Kidney epithelial cell (primary cell): ENCODE measurements at regions not wholly inside any gene's neighbourhood (a gene's known extent, or its start where the extent isn't known, plus 50 kb on each side); places are given as distances from the start of the nearest gene placed in this dataset.

Experiments used
- DNase-seq: peaks from one replicate; pipeline ENCODE4 v3.0.0-alpha.2; 2010; ENCODE audit warnings: low read depth
- H3K27me3 ChIP-seq: 2 replicates; pipeline ENCODE4 v1.6.0; 2011; ENCODE audit warnings: low read length; ENCODE audit not compliant: control insufficient read depth, insufficient read depth
- H3K36me3 ChIP-seq: 2 replicates; pipeline ENCODE4 v1.5.1; 2011; ENCODE audit warnings: low read length; ENCODE audit not compliant: control insufficient read depth, insufficient read depth
- H3K4me3 ChIP-seq: 2 replicates; pipeline ENCODE4 v1.5.1; 2011; ENCODE audit warnings: low read depth, mild to moderate bottlenecking, control low read depth, low read length
- TF ChIP-seq, protein P1 (sequence below): IDR thresholded peaks from 2 replicates; pipeline ENCODE4 v1.5.1; 2011; ENCODE audit warnings: mild to moderate bottlenecking, moderate library complexity, low read length, control low read depth, inconsistent platforms; ENCODE audit not compliant: insufficient read depth, poor library complexity, severe bottlenecking

DNA sequence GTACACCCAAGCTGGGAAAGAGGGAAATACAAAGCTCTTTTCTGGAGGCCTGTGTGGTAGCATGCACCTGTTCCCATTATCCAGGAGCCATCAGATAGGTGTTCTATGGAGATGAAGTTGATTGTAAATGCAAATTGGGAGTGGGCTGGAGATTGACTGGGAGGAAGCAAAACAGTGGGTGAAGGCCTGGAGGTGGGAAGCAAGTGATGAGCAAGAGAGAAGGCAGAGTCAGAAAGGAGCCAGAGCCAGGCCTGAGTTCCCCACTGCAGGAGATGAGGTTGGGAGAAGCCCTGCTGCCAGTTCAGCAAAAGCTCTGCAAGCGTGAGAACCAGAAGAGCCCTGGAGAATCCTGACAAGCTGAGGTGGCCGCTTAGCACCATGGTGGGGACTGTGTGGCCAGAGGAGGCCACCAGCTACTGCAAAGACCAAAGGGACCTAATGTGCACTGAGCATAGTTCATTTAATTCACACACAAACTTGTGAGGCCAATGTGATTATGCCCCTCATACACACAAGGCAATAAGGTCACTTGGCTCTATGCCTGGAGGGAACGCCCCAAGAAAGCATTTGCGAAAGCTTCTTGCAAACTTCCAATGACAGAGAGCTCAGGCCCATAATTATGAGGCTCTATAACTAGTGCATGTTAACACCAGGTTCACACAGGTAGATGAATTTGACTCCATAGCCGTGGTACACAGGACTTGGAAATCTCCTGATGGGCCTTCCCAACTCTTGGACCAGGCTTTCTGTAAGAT is 73.0 kb upstream of the GRIK3 start:
- TF ChIP-seq, protein P1, sequence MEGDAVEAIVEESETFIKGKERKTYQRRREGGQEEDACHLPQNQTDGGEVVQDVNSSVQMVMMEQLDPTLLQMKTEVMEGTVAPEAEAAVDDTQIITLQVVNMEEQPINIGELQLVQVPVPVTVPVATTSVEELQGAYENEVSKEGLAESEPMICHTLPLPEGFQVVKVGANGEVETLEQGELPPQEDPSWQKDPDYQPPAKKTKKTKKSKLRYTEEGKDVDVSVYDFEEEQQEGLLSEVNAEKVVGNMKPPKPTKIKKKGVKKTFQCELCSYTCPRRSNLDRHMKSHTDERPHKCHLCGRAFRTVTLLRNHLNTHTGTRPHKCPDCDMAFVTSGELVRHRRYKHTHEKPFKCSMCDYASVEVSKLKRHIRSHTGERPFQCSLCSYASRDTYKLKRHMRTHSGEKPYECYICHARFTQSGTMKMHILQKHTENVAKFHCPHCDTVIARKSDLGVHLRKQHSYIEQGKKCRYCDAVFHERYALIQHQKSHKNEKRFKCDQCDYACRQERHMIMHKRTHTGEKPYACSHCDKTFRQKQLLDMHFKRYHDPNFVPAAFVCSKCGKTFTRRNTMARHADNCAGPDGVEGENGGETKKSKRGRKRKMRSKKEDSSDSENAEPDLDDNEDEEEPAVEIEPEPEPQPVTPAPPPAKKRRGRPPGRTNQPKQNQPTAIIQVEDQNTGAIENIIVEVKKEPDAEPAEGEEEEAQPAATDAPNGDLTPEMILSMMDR: no peak
- Histone ChIP-seq H3K4me3 (no peak overlapping the region), H3K36me3 (no peaks in the 10 kb centered on the region), H3K27me3 (no peaks in the 10 kb centered on the region)
- no peak for DNase-seq

DNA sequence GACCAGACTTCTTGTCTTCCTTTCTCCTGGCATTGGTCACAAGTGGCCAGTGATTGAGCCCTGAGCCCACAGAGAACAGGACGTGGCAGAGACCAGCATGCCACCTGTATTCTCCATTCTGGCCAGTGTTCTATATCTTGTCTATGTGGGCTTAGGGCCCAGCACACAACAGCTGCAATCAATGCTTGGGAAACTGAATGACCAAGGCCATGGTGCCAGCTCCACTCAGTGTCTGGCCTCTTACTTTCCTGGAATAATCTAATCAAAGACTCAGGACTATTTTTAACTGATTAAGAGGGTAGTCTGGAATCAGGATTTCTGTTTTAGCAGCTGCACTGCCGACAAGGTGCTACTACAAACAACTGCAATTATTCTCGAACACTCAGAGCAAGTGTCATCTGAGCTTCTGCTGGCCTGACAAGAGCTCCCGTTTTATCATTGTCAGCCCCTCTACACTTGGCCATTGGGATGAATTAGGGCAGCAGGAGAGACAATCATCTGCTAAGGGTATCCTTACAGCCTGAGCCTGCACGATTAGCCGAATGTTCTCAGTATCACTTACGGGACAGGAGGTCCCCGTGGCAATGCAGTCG is 74.4 kb upstream of the GRIK3 start:
- TF ChIP-seq, protein P1: no peak
- H3K4me3 ChIP-seq: no peak overlapping the region
- no peaks in the 10 kb centered on the region for H3K27me3 ChIP-seq
- no peaks in the 10 kb centered on the region for H3K36me3 ChIP-seq
- no peak for DNase-seq

DNA sequence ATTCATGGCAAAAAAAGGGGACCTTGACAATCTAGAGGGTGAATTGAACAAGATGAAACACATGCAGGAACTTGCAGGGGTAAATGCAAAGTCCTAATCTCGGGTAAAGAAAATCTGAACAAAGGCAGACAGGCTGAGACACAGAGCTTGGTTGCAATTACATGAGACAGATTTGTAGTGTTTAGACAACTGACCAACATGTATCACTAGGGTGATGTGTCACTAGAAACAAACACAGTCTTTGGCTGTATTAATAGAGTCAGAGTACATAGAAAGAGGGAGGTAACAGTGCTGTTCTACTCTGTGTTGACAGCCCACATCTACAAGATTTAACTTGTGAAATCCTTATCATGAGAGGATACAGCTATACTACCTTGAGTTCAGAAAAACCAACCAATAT is 78.1 kb upstream of the GRIK3 start:
- TF ChIP-seq, protein P1: no peak
- no peak for DNase-seq
- no peaks in the 10 kb centered on the region for H3K27me3 ChIP-seq
- H3K36me3 ChIP-seq: no peaks in the 10 kb centered on the region
- H3K4me3 ChIP-seq: no peak overlapping the region

GRCh38 chr1:37113285-37113997 is 79.1 kb upstream of the GRIK3 start:
- Histone ChIP-seq H3K36me3 (no peaks in the 10 kb centered on the region), H3K4me3 (no peak overlapping the region), H3K27me3 (no peaks in the 10 kb centered on the region)
- DNase-seq: no peak
- TF ChIP-seq, protein P1: no peak

GRCh38 chr1:37118790-37119189 is 84.5 kb upstream of the GRIK3 start:
- Histone ChIP-seq H3K4me3 (no peak overlapping the region), H3K36me3 (no peaks in the 10 kb centered on the region), H3K27me3 (no peaks in the 10 kb centered on the region)
- TF ChIP-seq, protein P1: no peak
- DNase-seq: no peak
